Kasumi-1 (cell line): ENCODE measurements at regions not wholly inside any gene's neighbourhood (a gene's known extent, or its start where the extent isn't known, plus 50 kb on each side); places are given as distances from the start of the nearest gene placed in this dataset.
A peak's percentile ranks its signal among the peaks of the same experiment; 100 is the strongest.

ENCODE experiments used
- DNase-seq, 2 experiments: peaks; one replicate each; lab custom pipeline; 2025; lab: John Stamatoyannopoulos, UW

DNA sequence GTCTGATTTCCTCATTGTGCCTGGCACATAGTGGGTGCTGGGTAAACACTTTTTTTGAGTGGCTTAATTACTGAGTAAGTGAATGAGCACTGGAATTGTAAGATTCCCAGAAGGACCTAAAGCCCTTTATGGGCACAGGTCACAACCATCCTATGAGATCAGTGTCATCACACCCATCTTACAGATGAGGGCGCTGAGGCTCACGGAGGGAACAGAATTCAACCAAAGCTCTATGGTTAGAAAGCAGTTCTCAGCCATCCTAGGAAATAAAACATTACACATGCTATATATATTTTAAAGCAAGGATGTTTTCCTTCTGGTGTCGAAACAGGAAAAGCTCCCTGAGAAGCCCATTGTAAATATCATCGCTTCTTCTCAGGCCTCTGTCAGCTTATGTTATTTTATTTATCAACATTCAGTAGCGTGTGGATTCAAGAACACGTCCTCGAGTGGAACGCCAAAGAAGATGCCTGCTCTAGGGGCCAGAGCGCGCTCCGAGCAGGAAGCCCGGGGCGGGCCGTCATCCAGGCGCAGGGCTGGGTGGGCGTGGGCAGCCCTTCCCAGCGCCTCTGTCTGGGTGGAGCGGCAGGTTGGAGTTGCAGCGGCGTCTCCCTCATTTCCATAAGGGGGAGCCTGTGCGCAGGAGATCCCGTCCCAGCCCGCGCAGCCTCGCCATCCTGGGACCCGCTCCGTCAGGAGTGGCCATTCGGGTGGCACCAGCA lies 155.8 kb upstream of the SMIM23 start:
- peak; percentile 70 to 71 for DNase-seq

DNA sequence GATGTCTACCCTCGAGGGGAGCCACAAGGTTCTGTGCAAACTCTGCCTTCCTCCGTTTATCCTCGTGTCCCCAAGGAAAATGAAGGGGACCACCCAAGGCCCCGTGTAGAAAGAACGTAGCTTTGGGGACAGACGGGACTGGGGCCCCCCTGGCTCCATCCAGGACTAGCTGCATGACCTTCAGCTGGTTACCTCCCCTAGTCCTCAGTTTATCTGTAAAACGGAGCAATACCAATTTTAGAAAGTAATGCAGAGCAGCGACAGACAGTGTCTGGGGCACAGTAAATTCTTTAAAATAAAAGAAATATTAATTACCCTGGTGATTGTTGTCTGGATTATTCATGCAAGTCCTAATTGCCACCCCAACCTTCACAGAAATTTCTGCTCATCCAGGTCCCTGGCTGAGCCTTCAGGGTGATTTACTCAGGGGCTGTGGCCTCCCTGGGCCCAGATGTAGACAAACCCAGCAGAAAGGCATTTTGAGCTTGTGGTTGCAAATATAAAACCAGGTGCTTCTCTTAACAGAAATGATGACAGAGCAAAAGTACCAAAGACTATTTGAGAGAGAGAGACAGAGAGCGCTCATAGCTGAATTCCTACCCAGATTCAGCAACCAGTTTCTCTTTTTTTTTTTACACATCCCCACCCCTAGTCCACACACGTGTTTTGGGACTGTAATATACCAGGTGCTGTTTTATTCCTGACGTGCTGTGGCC lies 155.1 kb upstream of the SMIM23 start:
- DNase-seq = no peak

DNA sequence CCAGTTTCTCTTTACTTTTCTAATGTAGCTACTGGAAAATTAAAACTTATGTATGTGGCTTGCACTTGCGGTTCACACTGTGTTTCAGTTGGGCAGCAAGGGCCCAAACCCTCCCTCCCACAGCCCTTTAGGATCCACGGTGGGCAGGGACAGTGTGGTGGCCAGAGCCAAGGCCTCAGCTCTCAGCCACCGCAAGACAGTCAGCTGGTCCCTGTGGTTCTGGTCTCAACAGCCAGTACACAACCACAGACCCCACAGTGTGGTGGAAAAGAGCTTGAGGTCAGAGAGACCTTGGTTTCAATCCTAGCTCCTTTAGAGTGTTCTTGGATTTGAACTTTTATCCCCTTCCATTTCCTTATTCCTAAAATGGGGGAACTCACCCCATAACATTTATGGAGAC lies 153.0 kb upstream of the SMIM23 start:
- DNase-seq = no peak

DNA sequence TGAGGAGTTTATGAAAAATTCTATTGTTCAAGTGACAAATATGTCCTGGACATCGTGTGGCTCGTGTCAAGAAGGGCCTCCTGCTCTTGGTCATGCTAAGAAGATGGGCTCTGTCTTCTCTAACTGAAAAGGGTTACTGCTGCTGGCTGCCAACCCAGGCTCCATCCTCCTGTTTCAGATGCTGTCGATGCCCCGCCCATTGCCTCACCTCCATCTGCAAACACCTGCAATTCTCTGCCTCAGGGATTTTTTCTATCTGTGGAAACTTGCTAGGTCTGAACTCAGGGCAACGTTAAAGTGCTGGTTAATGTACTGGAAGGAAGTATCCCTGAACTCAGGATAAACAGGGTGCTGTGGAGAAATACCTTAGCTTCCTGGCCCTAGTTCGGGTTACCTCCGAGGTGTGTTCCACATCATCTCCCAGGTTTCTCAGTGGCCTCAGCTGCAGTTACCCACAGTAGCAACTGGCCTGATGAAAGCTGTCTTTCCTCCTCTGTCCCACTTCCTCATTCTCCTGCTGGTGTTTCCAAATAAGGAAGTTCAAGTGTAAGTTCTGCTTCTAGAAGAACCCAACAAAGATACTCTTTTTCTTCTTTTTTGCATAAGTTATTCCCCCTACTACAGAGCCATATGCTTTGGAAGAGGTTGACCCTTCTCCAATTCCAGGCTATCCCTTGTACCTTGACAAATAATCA lies 151.7 kb upstream of the SMIM23 start:
- peak; percentile 89 to 92 for DNase-seq

DNA sequence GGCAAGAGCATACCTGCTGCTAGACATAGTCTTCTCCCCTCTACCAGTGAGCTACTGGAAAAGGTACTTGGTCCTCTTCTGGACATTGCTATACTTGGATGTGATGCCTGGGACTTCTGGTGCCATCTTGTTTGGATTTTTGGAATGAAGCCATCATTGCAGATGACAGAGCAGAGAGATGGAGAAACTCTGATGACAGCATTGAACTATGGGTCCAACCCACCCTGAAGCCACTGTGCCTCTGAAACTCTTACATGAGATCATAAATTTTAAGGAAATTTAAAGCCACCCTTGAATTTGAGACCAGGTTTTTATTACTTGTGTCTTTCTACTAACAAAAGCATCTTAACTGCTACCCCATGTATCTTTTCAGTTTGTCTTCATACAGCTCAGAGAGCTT lies 151.1 kb upstream of the SMIM23 start:
- no peak for DNase-seq

DNA sequence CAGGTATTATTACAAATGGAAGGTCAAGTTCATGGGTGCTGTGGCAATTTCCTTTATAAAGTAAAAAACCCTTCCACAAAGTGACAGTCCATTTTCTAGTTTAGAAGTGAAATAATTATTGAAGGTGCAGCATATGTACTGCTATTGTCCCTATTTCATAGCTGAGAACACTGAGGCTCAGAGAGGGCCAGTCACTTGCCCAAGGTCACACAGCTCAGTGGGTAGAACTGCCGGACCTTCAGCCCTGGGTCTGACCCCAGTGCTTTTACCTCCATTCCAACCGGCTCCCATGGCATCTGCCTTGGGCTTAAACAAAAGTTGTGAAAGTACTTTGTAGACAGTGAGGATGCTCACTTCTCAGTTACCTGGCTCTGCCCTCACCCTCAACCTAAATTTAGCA lies 150.6 kb upstream of the SMIM23 start:
- no peak for DNase-seq

DNA sequence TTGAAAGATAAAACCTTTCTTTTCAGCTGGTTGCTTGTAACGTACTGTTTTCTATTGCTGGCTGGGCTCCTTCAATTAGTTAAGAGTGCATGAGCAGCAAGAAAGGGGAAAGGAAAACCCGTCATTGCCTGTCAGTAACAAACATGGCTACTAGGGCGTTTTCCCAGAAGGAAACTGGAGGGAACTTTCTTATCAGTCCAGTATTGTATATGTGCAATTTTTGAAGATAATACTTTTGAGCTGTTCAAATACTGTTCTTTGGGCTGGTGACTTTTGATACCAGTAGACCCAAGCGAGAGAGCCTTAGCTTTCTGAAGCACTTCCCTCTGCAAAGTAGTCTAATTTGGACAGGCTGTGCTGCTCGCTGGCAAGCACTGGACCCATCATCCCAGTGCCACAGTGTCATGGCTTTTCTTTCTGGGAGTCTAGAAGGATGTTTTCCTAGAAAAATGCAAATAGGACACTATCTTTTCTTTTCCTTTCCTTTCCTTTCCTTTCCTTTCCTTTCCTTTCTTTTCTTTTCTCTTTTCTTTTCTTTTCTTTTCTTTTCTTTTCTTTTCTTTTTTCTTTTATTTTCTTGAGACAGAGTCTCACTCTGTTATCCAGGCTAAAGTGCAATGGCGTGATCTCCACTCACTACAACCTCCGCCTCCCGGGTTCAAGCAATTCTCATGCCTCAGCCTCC lies 149.9 kb upstream of the SMIM23 start:
- DNase-seq = no peak

DNA sequence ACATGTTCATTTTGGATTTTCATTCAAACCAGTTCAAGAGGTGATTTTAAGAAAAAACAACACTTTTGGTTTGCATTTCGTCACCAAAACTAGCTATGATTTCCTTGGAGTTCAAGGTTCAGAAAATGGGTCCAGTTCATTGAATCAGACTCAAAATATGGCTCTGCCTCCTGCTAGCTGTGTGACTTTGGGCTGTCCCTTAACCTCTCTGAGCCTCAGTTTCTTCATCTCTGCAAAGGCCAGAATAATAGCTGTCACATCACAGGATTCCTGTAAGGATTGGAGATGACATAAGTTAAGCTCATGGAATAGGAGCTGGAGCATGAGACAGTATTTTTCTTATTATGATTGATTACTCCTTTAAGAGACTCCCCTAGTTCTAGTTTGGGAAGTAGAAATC lies 147.8 kb upstream of the SMIM23 start:
- DNase-seq = no peak

DNA sequence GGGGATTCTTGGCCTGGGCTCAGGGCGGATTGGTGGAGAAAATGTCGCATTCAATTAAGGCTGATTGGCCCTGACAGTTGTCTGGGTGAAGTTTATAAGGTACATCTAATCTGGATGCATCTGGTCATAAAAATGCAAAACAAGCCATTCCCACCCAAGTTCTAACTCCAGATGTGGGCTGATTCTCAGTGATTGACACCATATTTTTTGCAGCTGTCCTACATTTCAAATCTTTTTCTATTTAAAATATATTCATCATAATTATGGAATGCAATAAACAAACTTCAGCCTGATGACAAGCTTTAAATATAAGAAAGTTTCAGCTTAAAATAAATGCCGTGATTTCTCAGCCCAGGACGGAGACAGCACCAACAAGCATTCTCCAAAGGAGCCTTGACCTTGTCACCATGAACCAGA lies 146.4 kb upstream of the SMIM23 start:
- DNase-seq = no peak

DNA sequence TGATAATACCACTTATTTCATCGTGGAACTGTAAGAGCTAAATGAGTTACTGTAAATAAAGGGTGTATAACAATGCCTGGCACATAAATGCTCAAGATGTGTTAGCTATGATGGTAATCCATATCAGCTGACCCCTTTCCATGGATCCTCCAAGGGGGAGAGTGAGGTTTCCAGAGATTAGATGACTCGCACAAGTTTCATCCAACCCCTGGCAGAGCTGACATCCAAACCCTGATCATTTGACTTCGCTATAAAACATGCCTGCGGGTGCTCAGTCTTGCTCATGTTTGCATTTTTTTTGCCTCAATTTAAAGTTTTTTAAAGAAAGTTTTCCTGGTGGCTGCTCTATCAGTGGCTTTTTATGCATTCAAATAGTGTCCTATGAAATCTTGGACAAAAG lies 145.7 kb upstream of the SMIM23 start:
- no peak for DNase-seq

DNA sequence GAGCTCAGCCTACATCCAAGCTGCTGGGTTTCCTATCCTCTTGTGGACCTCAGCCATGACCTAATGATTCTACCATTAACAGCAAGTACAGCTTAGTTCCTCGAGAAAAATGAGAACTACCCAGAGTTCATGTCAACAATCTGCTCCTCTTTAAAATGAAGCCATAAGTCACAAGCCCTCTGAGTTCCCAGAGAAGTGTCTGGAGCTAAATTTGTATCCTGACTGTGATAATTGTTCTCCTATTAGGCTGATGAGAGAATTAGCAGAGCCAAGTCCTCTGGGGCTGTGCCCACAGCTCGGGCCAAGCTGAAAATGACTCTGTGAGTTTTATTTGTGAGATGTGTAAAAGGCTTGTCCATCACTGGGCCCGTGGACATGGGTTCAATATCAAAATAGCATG lies 145.1 kb upstream of the SMIM23 start:
- DNase-seq = no peak

DNA sequence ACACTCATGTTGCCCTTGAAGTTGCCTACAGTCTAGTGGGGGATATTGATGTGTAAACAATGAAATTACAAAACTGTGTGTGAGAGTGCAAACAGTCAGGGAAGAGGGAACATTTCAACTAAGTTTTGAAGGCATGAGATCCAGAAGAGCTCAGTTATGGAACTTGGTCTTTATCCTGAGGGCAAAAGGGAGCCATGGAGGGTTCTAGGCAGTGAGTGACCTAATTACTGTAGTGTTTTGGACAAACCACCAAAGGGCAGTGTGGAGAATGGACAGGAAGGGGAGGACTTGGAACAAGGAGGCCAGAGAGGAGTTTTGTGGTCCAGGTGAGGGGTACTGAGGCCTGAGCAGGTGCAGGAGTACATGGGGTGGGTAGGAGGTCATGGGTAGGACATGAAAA lies 143.7 kb upstream of the SMIM23 start:
- no peak for DNase-seq

DNA sequence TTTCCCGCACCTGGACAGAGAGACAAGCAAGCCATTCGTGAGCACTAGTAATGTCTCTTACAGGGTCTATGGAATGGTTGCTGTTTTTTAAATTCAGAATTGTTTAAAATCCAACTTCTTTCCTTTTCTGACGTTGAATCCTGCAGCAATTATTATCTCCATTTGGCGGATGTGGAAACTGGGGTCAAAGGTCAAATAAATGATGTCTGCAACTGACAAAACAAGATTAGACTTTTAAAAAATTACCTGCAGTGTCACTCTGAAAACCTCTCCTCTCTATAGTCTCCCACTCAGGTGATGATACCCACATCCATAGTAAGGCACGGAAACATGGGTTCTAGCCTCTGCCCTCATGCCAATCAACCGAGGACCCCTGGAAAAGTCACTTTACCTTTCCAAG lies 142.7 kb upstream of the SMIM23 start:
- DNase-seq = no peak

DNA sequence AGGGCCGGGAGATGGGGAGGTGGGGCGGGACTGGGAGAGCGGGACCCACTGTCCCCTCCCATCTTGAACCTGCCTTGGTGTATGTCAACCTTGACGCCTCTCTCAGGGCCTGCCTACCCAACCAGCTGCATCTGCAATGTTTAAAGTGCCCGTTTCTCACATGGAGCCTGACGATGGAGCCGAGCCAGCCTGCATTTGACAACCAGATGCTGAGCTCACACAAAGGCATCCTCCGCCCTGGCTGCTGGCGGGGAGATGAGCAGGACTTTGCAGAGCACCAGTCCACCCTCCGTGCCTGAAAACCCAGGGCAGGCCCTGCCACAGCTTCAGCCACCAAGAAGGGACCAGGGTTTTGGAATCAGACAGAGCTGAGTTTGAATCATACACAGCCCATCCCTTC lies 141.1 kb upstream of the SMIM23 start:
- DNase-seq = no peak

DNA sequence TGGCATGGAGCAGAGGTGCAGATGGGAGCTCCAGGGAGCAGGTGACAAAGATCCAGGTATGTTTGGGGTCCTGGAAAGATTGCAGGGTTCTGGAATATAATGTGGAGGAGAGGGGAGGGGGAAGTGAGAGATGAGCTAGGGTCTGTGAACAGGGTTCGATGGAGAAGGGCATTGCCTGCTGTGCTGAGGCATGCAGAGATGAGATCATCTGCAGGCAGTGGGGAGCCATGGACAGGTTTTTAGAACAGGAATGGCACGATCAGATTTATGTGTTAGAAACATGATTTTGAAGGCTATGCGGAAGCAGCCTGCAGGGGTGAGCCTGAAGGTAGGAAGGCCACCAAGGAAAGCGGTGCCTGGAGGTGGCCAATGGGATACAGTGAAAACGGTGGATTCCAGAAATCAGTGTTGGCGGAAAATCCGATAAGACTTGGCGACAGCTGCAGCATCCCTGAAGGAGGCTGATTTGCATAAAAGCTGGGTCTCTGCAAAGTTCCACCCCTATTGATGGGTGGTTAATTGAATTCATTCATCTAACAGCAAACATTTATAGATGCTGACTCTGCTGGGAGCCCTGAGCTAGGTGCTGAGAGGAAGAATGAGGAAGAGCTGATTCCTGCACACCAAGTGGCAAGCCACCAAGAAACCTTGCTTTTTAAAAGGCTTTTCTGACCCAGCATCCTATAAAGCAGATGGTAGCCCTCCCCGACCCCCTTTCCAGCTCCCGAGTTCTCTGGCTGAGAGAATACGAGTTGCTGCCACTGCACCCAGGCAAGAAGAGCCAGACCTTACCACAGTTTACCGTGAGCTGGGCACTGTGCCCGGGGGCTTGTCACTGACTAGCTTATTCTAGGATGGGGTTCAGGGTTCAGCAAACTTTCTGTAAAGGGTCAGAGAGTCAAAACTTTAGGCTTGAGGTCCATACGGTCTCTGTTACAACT lies 139.2 kb upstream of the SMIM23 start:
- no peak for DNase-seq

DNA sequence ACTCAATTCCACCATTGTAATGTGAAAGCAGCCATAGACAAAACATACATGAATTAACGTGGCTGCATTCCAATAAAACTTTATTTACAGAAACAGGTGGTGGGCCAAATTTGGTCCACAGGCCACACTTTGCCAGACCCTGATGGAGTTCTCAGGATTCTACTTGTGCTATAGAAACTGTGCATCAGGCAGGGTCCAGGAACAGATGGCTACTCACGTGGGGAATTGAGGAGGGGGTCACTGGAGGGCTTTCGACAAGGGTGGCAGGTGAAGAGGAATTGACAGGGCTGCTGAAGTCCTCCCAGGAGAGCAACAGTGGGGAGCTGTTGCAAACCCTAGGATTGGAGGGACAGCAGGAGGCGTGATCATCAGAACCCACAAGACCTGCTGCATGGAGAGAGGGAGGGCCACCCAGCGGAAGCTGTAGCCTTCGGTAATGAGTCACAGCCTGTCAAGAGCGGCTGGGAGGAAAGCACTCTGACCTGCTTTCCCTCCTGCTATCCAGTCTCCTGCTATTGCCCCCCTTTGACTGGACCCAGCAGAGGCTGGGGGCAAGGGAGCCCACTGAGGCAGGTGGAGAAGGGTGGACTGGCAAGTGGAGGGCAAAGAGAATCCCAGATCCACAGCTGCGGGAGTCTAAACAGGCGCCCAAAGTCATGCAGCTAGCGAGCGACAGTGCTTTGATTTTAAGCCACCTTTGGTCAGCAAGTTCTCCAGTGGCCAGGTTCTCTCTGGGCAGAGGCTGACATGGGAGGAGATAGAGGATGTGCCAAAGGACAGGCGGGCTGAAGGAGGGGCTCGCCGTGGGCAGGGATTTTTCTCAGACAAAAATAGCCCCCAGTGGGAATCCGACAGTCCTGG lies 138.3 kb upstream of the SMIM23 start:
- peak; percentile 89 to 91 for DNase-seq

DNA sequence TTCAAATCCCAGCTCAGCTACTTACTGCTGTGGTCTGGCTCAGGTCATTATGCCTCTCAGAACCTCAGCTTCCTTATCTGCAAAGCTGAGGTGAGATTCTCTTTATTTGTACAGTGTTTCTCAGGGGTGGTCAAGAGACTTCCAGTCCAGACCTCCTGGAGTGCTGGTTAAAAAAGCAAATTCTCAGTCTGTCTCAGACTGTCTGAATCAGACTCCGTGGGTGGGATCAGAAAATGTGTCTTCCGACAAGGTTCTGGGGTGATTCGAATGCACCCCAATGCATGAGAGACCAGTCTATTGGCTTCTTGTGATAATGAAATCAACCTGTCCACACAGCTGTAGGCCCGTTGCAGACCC lies 137.7 kb upstream of the SMIM23 start:
- no peak for DNase-seq

DNA sequence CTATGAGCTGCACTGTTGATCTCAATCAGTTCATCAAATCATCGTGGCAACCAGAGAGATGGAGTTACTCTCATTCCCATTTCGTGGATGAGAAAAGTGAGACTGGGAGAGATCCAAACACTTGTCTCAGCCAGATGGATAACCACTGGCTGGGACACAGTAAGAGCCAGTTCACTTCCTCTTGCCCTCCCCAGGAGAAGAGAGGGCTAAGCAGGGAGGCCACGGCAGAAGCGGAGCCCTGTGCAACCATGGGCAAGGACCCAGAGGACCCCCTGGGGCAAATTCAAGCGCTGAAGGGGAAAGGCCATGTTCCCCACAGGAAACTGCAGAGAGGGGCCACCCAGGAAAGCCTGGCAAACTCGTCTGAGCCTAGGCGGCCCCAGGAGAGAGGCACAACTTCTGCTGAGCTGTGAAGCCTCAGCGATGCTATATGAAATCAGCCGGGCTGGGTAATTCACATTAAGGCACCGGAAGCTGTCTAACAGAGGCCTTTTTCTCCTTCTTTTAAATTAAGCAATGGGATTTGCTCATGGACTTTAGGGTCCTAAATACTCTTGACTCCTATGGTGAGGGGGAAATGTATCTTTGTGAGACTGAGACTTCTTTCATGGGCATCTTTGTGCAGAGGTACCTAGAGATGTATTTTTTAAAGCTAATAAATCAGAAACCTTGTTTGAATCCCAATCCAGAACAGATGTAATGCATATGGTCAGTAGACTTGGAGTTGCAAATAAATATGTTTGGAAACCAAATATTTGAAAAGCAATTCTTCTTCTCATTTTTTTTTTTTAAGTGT lies 137.1 kb upstream of the SMIM23 start:
- peak; percentile 41 to 56 for DNase-seq

DNA sequence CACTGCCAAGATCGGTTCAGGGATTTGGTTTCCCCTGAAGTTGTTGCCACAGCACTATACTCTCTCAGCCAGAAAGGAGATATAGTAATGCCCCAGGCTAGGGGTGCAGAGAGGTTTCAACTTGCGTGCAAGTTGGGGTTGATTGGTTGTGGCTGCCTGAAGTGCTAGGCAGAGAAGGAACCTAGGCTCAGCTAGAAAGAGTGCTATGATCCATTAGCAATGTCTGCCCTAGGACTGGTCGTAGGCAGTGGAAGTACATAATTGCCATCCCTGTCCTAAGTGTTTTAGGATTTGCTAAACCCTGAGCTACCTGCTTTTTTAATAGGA lies 136.6 kb upstream of the SMIM23 start:
- peak in 1 of 2 experiments; percentile 18 for DNase-seq

DNA sequence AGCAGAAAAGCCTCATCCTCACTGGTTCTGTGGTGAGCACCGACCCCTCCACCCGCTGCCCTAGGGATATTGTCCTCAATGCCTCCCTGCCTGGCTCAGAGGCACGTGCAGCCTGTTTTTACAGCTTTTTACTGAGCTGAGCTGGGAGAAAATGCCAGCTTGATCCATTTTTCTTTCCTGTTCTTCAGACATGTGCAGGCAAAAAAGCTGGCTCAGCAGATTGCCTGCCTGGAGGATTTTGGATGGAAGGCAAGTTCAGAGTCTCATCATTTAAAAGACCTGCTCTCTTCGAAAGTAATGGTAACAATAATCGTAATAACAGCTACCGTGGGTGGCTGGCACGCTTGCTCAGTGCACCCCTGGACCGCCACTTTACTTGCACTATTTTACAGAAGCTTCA lies 135.0 kb upstream of the SMIM23 start:
- no peak for DNase-seq
